ENCODE measurements at regions not wholly inside any gene's neighbourhood (a gene's known extent, or its start where the extent isn't known, plus 50 kb on each side); places are given as distances from the start of the nearest gene placed in this dataset.
A peak's percentile ranks its signal among the peaks of the same experiment; 100 is the strongest.

- no peaks in the 10 kb centered on the region for H3K36me3 ChIP-seq (ENCODE audit: control insufficient read depth in 4 of 4, insufficient read depth in 4 of 4, low read length in 4 of 4)
- H3K27me3 ChIP-seq (ENCODE audit: control insufficient read depth in 3 of 3, insufficient read depth in 3 of 3, low read length in 2 of 3) = no peaks in the 10 kb centered on the region
- no peaks in the 10 kb centered on the region for H3K9me3 ChIP-seq (ENCODE audit: control insufficient read depth in 4 of 4, insufficient read depth in 3 of 4, low read length in 3 of 4)
- TF ChIP-seq CTCF (IDR thresholded peaks at IDR 0.05; ENCODE audit: control extremely low read depth, extremely low read depth) = no peak
- no peaks in the 10 kb centered on the region for H3K4me1 ChIP-seq (ENCODE audit: control insufficient read depth in 5 of 5, insufficient read depth in 5 of 5, low read length in 5 of 5)
- 76 to 81% methylated on average over 2 of the region's 2 CpGs for WGBS, 2 donors
- no peak overlapping the region for H3K4me3 ChIP-seq
- no peak overlapping the region for H3K9ac ChIP-seq (ENCODE audit: insufficient read depth in 1 of 2, low read length in 2 of 2)
- no peak for ATAC-seq (ENCODE audit: insufficient read depth, low FRiP score)
- H3K27ac ChIP-seq (ENCODE audit: low read depth in 1 of 2, low read length in 1 of 2) = no peak overlapping the region
- DNase-seq = no peak
Observed at GRCh38 chr3:117844676-117845075, 1135.1 kb downstream of the TUSC7 start.

GRCh38 chr3:117846238-117846637, 1136.7 kb downstream of the TUSC7 start:
- no peak for DNase-seq
- no peak for ATAC-seq (ENCODE audit: insufficient read depth, low FRiP score)
- Histone ChIP-seq H3K9me3 (ENCODE audit: control insufficient read depth in 4 of 4, insufficient read depth in 3 of 4, low read length in 3 of 4) (no peaks in the 10 kb centered on the region), H3K9ac (ENCODE audit: insufficient read depth in 1 of 2, low read length in 2 of 2) (no peak overlapping the region), H3K36me3 (ENCODE audit: control insufficient read depth in 4 of 4, insufficient read depth in 4 of 4, low read length in 4 of 4) (no peaks in the 10 kb centered on the region), H3K27me3 (ENCODE audit: control insufficient read depth in 3 of 3, insufficient read depth in 3 of 3, low read length in 2 of 3) (no peaks in the 10 kb centered on the region), H3K27ac (ENCODE audit: low read depth in 1 of 2, low read length in 1 of 2) (no peak overlapping the region), H3K4me3 (no peak overlapping the region), H3K4me1 (ENCODE audit: control insufficient read depth in 5 of 5, insufficient read depth in 5 of 5, low read length in 5 of 5) (no peaks in the 10 kb centered on the region)
- no peak for TF ChIP-seq CTCF (IDR thresholded peaks at IDR 0.05; ENCODE audit: control extremely low read depth, extremely low read depth)
- 35 to 41% methylated on average over 1 of the region's 1 CpG for WGBS, 2 donors

DNA sequence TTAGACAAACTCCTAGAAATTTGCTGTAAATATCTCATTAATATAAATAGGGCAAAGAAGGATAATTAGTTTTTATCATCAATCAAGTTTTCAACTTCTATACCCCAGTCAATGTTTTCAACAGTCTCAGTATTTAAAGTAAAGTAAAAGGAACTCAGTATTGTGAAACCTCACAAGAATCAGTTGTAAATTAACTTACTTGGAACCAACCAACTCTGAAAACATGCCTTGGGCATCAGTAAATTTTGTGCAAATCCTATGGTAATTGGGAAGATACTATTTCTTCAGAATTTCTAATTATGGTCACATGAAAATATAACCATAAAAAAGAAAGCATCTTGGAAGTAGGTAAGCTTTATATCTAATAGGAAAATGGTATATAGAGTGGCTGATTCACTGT, 1139.0 kb downstream of the TUSC7 start:
- H3K27me3 ChIP-seq (ENCODE audit: control insufficient read depth in 3 of 3, insufficient read depth in 3 of 3, low read length in 2 of 3) = no peaks in the 10 kb centered on the region
- no peaks in the 10 kb centered on the region for H3K36me3 ChIP-seq (ENCODE audit: control insufficient read depth in 4 of 4, insufficient read depth in 4 of 4, low read length in 4 of 4)
- H3K4me1 ChIP-seq (ENCODE audit: control insufficient read depth in 5 of 5, insufficient read depth in 5 of 5, low read length in 5 of 5) = no peaks in the 10 kb centered on the region
- H3K27ac ChIP-seq (ENCODE audit: low read depth in 1 of 2, low read length in 1 of 2) = no peak overlapping the region
- no peak for ATAC-seq (ENCODE audit: insufficient read depth, low FRiP score)
- H3K4me3 ChIP-seq = no peak overlapping the region
- no peak for TF ChIP-seq CTCF (IDR thresholded peaks at IDR 0.05; ENCODE audit: control extremely low read depth, extremely low read depth)
- no peak overlapping the region for H3K9ac ChIP-seq (ENCODE audit: insufficient read depth in 1 of 2, low read length in 2 of 2)
- no peaks in the 10 kb centered on the region for H3K9me3 ChIP-seq (ENCODE audit: control insufficient read depth in 4 of 4, insufficient read depth in 3 of 4, low read length in 3 of 4)
- DNase-seq = no peak

GRCh38 chr3:117853923-117854668, 1144.5 kb downstream of the TUSC7 start:
- Histone ChIP-seq H3K27me3 (ENCODE audit: control insufficient read depth in 3 of 3, insufficient read depth in 3 of 3, low read length in 2 of 3) (no peaks in the 10 kb centered on the region), H3K4me3 (no peak overlapping the region), H3K27ac (ENCODE audit: low read depth in 1 of 2, low read length in 1 of 2) (no peak overlapping the region), H3K9ac (ENCODE audit: insufficient read depth in 1 of 2, low read length in 2 of 2) (no peak overlapping the region), H3K36me3 (ENCODE audit: control insufficient read depth in 4 of 4, insufficient read depth in 4 of 4, low read length in 4 of 4) (no peaks in the 10 kb centered on the region), H3K4me1 (ENCODE audit: control insufficient read depth in 5 of 5, insufficient read depth in 5 of 5, low read length in 5 of 5) (peaks cover 0 to 4% (median 0%) of the 10 kb centered on the region in 5 donors), H3K9me3 (ENCODE audit: control insufficient read depth in 4 of 4, insufficient read depth in 3 of 4, low read length in 3 of 4) (no peaks in the 10 kb centered on the region)
- DNase-seq (no peak), ATAC-seq (ENCODE audit: insufficient read depth, low FRiP score) (peak; percentile 34)
- TF ChIP-seq CTCF (IDR thresholded peaks at IDR 0.05; ENCODE audit: control extremely low read depth, extremely low read depth) = no peak
- 80 to 82% methylated on average over 5 of the region's 5 CpGs for WGBS, 2 donors
